ENCODE measurements at regions not wholly inside any gene's neighbourhood (a gene's known extent, or its start where the extent isn't known, plus 50 kb on each side); places are given as distances from the start of the nearest gene placed in this dataset.

- TF ChIP-seq CTCF (IDR thresholded peaks at IDR 0.05; ENCODE audit: control extremely low read depth, extremely low read depth, low read depth, missing control alignments): no peak
- no peak for DNase-seq (ENCODE audit: extremely low spot score)
- POLR2A ChIA-PET: no interaction called here
- CTCF ChIA-PET: interaction anchor here (1.1 kb wide), 1 partner anchor 10 kb away, joined by 3 read pairs; no protein-coding TSS in a partner anchor
These were observed 282.1 kb downstream of the RPLP1 start for GRCh38 chr15:69734699-69735098.

GRCh38 chr15:69735121-69735520, 282.5 kb downstream of the RPLP1 start:
- CTCF ChIA-PET: interaction anchor here (1.1 kb wide), 2 partner anchors 9 to 11 kb away, joined by 3 to 4 read pairs; no protein-coding TSS in a partner anchor

DNA sequence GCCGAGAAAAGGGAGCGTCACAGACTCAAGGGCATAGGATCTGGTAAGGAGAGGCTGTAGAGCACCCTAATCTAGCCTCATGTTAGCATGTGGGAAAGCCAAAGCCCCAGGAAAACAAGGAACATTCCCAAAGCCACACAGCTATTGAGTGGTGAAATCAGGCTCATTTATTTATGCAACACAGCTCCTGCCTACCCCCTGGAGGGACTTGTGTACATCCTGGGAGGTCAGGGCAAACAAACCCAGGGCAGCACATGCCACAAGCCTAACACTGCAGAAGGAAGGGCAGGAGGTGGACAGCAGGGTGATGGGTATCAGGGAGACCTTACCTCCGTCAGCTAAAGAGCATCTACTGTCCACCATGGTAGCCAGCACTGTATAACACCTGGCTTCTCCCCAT, 283.5 kb downstream of the RPLP1 start:
- ChIA-PET POLR2A (no interaction called here), CTCF (interaction anchor here (1.1 kb wide), 1 partner anchor 8 kb away, joined by 4 read pairs; no protein-coding TSS in a partner anchor)
- TF ChIP-seq CTCF (IDR thresholded peaks at IDR 0.05; ENCODE audit: control extremely low read depth, extremely low read depth, low read depth, missing control alignments): no peak
- DNase-seq (ENCODE audit: extremely low spot score): no peak

More at GRCh38 chr15:69735121-69735520, 282.5 kb downstream of the RPLP1 start:
- TF ChIP-seq CTCF (IDR thresholded peaks at IDR 0.05; ENCODE audit: control extremely low read depth, extremely low read depth, low read depth, missing control alignments): no peak
- POLR2A ChIA-PET: no interaction called here
- DNase-seq (ENCODE audit: extremely low spot score): no peak

DNA sequence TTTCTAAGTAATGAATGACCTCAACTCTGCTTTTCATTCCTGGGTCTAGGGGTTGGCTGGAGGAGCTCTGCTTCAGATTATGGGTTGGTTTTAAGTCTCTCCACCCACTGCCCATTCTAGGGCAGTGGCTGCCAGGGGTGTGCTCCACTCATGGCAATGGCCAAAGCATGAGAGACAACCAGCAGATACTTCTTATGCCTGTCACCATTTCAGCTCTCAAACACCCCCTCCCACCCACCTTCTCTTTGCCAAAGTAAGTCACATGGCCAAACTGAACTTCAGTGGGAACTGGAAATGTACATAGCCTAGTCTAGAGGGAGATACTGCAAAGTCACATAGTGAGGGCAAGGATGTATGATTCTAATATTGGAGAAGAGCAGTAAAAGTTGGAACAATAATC, 285.3 kb downstream of the RPLP1 start:
- DNase-seq (ENCODE audit: extremely low spot score): no peak
- CTCF ChIA-PET: no interaction called here
- POLR2A ChIA-PET: no interaction called here
- no peak for TF ChIP-seq CTCF (IDR thresholded peaks at IDR 0.05; ENCODE audit: control extremely low read depth, extremely low read depth, low read depth, missing control alignments)

DNA sequence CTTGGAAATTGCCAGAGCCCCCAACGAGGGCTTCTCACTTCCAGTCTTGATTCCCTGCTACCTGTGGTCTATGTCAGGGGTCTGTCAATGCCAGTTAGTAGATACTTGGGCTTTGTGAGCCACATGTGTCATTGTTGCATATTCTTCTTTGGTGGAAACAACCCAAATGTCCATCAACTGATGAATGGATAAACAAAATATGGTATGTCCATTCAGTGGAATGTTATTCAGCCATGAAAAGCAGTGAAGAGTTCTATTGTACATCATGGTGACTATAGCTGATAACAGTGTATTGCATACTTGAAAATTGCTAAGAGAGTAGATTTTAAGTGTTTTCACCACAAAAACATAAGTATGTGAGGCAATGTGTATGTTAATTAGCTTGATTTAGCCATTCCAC, 288.1 kb downstream of the RPLP1 start:
- TF ChIP-seq CTCF (IDR thresholded peaks at IDR 0.05; ENCODE audit: control extremely low read depth, extremely low read depth, low read depth, missing control alignments): no peak
- ChIA-PET POLR2A (no interaction called here), CTCF (no interaction called here)
- DNase-seq (ENCODE audit: extremely low spot score): no peak

GRCh38 chr15:69742361-69742760, 289.7 kb downstream of the RPLP1 start:
- no peak for DNase-seq (ENCODE audit: extremely low spot score)
- CTCF ChIA-PET: interaction anchor here (1.2 to 2.0 kb wide), 2 partner anchors 10 to 14 kb away, joined by 3 to 10 read pairs; no protein-coding TSS in a partner anchor
- POLR2A ChIA-PET: no interaction called here
- TF ChIP-seq CTCF (IDR thresholded peaks at IDR 0.05; ENCODE audit: control extremely low read depth, extremely low read depth, low read depth, missing control alignments): no peak

- ChIA-PET CTCF (interaction anchor here (1.1 to 2.0 kb wide), 5 partner anchors 9 to 19 kb away, joined by 3 to 10 read pairs (median 4); no protein-coding TSS in a partner anchor), POLR2A (no interaction called here)
- DNase-seq (ENCODE audit: extremely low spot score): no peak
- no peak for TF ChIP-seq CTCF (IDR thresholded peaks at IDR 0.05; ENCODE audit: control extremely low read depth, extremely low read depth, low read depth, missing control alignments)
These were observed 290.5 kb downstream of the RPLP1 start for GRCh38 chr15:69743091-69743490.

Data from GM10248 (cell line).